Left ventricle myocardium inferior (tissue), 1 donor: ENCODE measurements at regions not wholly inside any gene's neighbourhood (a gene's known extent, or its start where the extent isn't known, plus 50 kb on each side); places are given as distances from the start of the nearest gene placed in this dataset.

ENCODE experiments used
- DNase-seq: peaks from one replicate; pipeline ENCODE4 v3.0.0-alpha.2; 2020
- H3K27ac ChIP-seq: fragments of 200-600 bp; replicated peaks from 2 replicates; pipeline ENCODE4 v1.8.0; 2021
- H3K27me3 ChIP-seq: fragments of 200-600 bp; 2 replicates; pipeline ENCODE4 v1.8.0; 2021; ENCODE audit warnings: low read depth
- H3K36me3 ChIP-seq: fragments of 200-600 bp; 2 replicates; pipeline ENCODE4 v1.8.0; 2021
- H3K4me1 ChIP-seq: fragments of 200-600 bp; 2 replicates; pipeline ENCODE4 v1.8.0; 2021
- H3K4me3 ChIP-seq: fragments of 200-600 bp; 2 replicates; pipeline ENCODE4 v1.8.0; 2021; ENCODE audit warnings: mild to moderate bottlenecking, moderate library complexity
- H3K9me3 ChIP-seq: fragments of 200-600 bp; replicated peaks from 2 replicates; pipeline ENCODE4 v1.8.0; 2021
- intact Hi-C: fragments of 100-400 bp; cut with micrococcal nuclease; formaldehyde crosslinking; loops from one replicate; pipeline ENCODE4 v1.11.0; 2022
- TF ChIP-seq, protein P1 (sequence below): fragments of 200-600 bp; IDR thresholded peaks from 2 replicates; pipeline ENCODE4 v1.8.0; 2021; ENCODE audit warnings: antibody characterized with exemption, mild to moderate bottlenecking, borderline replicate concordance
- donor health status: DM: no; HTN: yes; CAD: no; lungs with severe emphysema.

DNA sequence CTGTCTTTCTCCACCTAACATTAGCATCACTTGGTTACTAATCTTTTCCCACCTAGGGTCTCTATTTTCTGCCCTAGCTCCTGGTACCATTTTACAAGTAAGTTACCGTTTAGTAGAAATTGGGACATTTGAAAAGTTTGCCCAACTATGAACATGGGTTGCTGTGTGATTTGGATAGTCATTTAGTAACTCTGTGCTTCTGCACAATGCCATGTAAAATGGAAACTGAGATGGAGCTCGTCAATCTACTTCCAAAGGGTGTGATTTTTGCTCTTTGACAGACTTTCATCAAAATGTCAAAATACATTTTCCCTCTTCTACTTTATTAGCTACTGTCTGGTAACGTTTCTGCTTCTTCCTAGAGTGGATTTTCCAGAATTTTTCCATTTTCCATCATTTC lies 381.5 kb upstream of the B3GALT2 start:
- Histone ChIP-seq H3K36me3 (no peaks in the 10 kb centered on the region), H3K4me3 (no peak overlapping the region), H3K27me3 (no peaks in the 10 kb centered on the region), H3K9me3 (peaks cover 13% of the 10 kb centered on the region), H3K27ac (no peak overlapping the region), H3K4me1 (no peaks in the 10 kb centered on the region)
- TF ChIP-seq, protein P1, sequence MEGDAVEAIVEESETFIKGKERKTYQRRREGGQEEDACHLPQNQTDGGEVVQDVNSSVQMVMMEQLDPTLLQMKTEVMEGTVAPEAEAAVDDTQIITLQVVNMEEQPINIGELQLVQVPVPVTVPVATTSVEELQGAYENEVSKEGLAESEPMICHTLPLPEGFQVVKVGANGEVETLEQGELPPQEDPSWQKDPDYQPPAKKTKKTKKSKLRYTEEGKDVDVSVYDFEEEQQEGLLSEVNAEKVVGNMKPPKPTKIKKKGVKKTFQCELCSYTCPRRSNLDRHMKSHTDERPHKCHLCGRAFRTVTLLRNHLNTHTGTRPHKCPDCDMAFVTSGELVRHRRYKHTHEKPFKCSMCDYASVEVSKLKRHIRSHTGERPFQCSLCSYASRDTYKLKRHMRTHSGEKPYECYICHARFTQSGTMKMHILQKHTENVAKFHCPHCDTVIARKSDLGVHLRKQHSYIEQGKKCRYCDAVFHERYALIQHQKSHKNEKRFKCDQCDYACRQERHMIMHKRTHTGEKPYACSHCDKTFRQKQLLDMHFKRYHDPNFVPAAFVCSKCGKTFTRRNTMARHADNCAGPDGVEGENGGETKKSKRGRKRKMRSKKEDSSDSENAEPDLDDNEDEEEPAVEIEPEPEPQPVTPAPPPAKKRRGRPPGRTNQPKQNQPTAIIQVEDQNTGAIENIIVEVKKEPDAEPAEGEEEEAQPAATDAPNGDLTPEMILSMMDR = no peak
- no peak for DNase-seq
- intact Hi-C loops = no loop called here

DNA sequence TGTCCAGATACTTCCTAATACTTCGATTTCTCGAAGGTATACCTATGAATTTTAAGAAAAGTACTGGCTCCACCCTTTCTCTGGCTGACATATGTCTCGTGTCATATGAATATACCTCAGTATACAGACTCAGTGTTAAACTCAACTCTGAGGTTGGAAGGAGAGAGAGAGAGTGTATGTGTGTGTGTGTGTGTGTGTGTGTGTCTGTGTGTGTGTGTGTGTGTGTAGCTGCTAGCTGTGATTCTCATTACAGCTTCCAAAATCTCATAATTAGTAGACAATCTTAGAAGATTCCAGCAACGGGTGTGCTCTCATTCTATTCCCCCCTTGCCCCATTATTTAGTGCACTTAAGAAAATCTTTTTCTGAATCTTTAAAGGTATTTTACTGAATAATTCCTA lies 380.3 kb upstream of the B3GALT2 start:
- DNase-seq = no peak
- no peaks in the 10 kb centered on the region for H3K27me3 ChIP-seq
- H3K4me1 ChIP-seq = no peaks in the 10 kb centered on the region
- no peak overlapping the region for H3K4me3 ChIP-seq
- TF ChIP-seq, protein P1 = no peak
- no peak overlapping the region for H3K27ac ChIP-seq
- intact Hi-C loops = no loop called here
- no peaks in the 10 kb centered on the region for H3K36me3 ChIP-seq
- H3K9me3 ChIP-seq = peaks cover 5% of the 10 kb centered on the region

DNA sequence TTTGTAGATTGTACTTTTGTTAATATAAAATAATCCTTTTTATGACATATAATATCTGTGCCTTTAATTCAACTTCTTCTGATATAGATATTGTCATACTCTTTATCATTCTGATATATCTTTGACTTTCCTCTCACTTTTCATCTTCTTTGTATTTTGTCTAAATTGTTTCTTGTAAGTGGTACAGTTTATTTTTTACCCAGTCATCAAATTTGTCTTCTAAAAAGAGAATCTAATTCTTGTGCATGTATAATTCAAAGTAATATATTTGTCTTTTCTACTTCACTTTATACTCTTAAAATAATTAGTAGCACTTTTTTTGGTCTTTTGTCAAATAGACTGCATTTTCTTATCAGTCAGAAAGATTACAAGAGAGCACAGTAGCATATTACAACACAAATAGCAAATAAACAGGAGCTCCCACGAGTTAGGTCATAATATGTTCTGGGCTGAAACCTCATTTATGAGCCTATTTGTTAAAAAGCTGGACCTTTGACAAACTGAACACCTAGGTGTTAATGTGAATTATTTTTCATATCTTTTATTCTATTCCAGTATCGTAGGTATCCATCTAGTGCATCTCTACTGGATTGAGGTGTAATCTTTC lies 379.7 kb upstream of the B3GALT2 start:
- Histone ChIP-seq H3K9me3 (no peaks in the 10 kb centered on the region), H3K4me3 (no peak overlapping the region), H3K27ac (no peak overlapping the region), H3K27me3 (no peaks in the 10 kb centered on the region), H3K4me1 (no peaks in the 10 kb centered on the region), H3K36me3 (no peaks in the 10 kb centered on the region)
- intact Hi-C loops = no loop called here
- no peak for DNase-seq
- TF ChIP-seq, protein P1 = no peak

DNA sequence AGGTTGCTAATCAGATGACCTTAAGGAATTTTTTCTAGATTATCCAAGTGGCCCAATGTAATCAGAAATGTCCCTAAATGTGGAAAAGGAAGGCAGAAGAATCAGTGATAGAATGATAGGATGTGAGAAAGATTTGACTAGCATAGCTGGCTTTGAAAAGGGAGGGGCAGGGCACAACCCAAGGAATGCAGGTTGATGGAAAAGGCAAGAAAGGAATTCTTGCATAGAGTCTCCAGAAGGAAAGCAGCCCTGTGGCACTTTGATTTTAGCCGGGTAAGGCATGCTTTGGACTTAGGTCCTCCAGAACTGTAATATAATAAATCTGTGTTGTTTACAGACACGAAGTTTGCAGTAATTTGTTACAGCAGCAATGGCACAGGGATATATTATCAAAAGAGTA lies 375.7 kb upstream of the B3GALT2 start:
- no peak overlapping the region for H3K27ac ChIP-seq
- H3K9me3 ChIP-seq = no peaks in the 10 kb centered on the region
- TF ChIP-seq, protein P1 = no peak
- no peaks in the 10 kb centered on the region for H3K27me3 ChIP-seq
- intact Hi-C loops = loop anchor here (5.0 kb wide), 1 partner anchor 590 kb away; no protein-coding TSS in a partner anchor
- H3K4me3 ChIP-seq = no peak overlapping the region
- no peaks in the 10 kb centered on the region for H3K4me1 ChIP-seq
- no peaks in the 10 kb centered on the region for H3K36me3 ChIP-seq
- DNase-seq = no peak

DNA sequence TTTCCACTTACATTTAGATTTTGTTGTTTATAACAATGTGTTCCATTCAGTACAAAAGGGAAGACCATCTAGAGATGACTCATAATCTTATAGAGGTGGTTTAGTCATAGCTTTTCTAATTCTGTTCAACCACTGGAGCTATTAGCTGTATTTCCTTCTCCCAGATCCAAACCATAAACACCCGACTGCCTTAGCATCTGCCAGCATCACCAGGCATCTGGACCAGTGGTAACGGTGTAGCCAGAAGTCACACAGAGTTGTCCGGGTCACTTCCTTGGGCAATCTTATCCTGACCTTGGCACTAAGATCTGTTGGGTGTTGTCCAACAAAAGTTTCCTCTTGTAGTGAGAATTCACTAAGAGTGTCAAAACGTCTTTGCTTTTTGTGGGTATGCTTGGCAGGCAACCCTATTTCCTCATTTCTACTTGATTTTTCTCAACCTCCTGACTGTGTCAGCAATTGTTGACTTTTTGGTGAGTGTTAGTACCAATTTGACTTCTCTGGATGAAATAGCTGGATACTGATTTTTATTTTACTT lies 372.1 kb upstream of the B3GALT2 start:
- H3K4me3 ChIP-seq = no peak overlapping the region
- no peaks in the 10 kb centered on the region for H3K27me3 ChIP-seq
- no peak for DNase-seq
- no peak overlapping the region for H3K27ac ChIP-seq
- TF ChIP-seq, protein P1 = no peak
- no peaks in the 10 kb centered on the region for H3K4me1 ChIP-seq
- intact Hi-C loops = no loop called here
- H3K9me3 ChIP-seq = no peaks in the 10 kb centered on the region
- H3K36me3 ChIP-seq = no peaks in the 10 kb centered on the region
